ENCODE measurements at regions not wholly inside any gene's neighbourhood (a gene's known extent, or its start where the extent isn't known, plus 50 kb on each side); places are given as distances from the start of the nearest gene placed in this dataset.

- TF ChIP-seq SP1 (IDR thresholded peaks at IDR 0.05) (no peak), FOXA1 (IDR thresholded peaks at IDR 0.05) (no peak), TARDBP (IDR thresholded peaks at IDR 0.05) (no peak)
These were observed 583.9 kb upstream of the SLITRK6 start for GRCh38 chr13:86383151-86383550.
